Smooth muscle cell (in vitro differentiated cells): ENCODE measurements at regions not wholly inside any gene's neighbourhood (a gene's known extent, or its start where the extent isn't known, plus 50 kb on each side); places are given as distances from the start of the nearest gene placed in this dataset.

Experiments used
- DNase-seq: peaks from one replicate; lab custom pipeline; 2025; ENCODE audit not compliant: unreplicated experiment; lab: John Stamatoyannopoulos, UW
- H2AFZ ChIP-seq: fragments of 200-600 bp; sonication (generic); 2 replicates; pipeline ENCODE4 v1.6.0; 2016; ENCODE audit warnings: antibody characterized with exemption, low read depth, mild to moderate bottlenecking
- H3F3A ChIP-seq: fragments of 200-600 bp; sonication (generic); 2 replicates; pipeline ENCODE4 v1.6.0; 2017; ENCODE audit warnings: antibody characterized with exemption, low read depth
- H3K27ac ChIP-seq: fragments of 200-600 bp; sonication (generic); 2 replicates; pipeline ENCODE4 v1.5.1; 2016; ENCODE audit warnings: low read depth, mild to moderate bottlenecking
- H3K27me3 ChIP-seq: fragments of 200-600 bp; sonication (generic); 2 replicates; pipeline ENCODE4 v1.6.1; 2016; ENCODE audit warnings: low read depth, mild to moderate bottlenecking
- H3K36me3 ChIP-seq: fragments of 200-600 bp; sonication (generic); 2 replicates; pipeline ENCODE4 v1.5.1; 2016; ENCODE audit warnings: low read depth
- H3K4me1 ChIP-seq: fragments of 200-600 bp; sonication (generic); 2 replicates; pipeline ENCODE4 v1.5.1; 2016; ENCODE audit warnings: low read depth
- H3K4me2 ChIP-seq: fragments of 200-600 bp; sonication (generic); 2 replicates; pipeline ENCODE4 v1.6.0; 2016; ENCODE audit warnings: mild to moderate bottlenecking
- H3K4me3 ChIP-seq: fragments of 200-600 bp; sonication (generic); 2 replicates; pipeline ENCODE4 v1.5.1; 2016; ENCODE audit warnings: mild to moderate bottlenecking
- H3K79me2 ChIP-seq: fragments of 200-600 bp; sonication (generic); 2 replicates; pipeline ENCODE4 v1.6.0; 2016; ENCODE audit warnings: low read depth, mild to moderate bottlenecking
- H3K9ac ChIP-seq: fragments of 200-600 bp; sonication (generic); 2 replicates; pipeline ENCODE4 v1.6.0; 2016; ENCODE audit warnings: low read depth
- H3K9me3 ChIP-seq: fragments of 200-600 bp; sonication (generic); replicated peaks from 2 replicates; pipeline ENCODE4 v1.5.1; 2016; ENCODE audit warnings: low read depth
- H4K20me1 ChIP-seq: fragments of 200-600 bp; sonication (generic); 2 replicates; pipeline ENCODE4 v1.6.0; 2016; ENCODE audit warnings: low read depth
- WGBS: methylation state at CpG from one replicate; pipeline ENCODE4 v1.1.7; 2016; ENCODE audit warnings: low lambda C conversion rate; 5-methylcytosine and 5-hydroxymethylcytosine counted together
- TF ChIP-seq, protein P1 (sequence below): fragments of 200-600 bp; sonication (generic); IDR thresholded peaks from 2 replicates; pipeline ENCODE4 v1.5.1; 2017; ENCODE audit warnings: borderline replicate concordance, mild to moderate bottlenecking, antibody characterized with exemption; ENCODE audit not compliant: insufficient read depth, poor library complexity, severe bottlenecking

DNA sequence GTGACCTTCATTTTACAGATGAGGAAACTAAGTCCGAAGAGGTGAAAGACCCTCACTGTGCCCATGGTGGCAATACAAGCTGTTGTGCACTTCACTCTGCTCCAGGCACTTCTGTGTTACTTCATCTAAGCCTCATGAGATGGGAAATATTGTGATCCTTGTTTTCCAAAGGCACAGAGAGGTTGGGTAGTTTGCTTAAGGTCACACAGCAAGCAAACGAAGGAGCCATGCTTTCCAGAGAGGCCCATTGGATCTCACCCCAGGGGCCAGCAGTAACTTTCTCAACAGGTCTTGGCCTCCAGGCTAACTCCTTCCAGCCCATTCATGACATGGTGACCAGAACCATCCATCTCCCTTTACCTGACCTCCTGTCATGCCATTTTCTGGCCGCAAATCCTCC, 332.8 kb downstream of the MN1 start:
- TF ChIP-seq, protein P1, sequence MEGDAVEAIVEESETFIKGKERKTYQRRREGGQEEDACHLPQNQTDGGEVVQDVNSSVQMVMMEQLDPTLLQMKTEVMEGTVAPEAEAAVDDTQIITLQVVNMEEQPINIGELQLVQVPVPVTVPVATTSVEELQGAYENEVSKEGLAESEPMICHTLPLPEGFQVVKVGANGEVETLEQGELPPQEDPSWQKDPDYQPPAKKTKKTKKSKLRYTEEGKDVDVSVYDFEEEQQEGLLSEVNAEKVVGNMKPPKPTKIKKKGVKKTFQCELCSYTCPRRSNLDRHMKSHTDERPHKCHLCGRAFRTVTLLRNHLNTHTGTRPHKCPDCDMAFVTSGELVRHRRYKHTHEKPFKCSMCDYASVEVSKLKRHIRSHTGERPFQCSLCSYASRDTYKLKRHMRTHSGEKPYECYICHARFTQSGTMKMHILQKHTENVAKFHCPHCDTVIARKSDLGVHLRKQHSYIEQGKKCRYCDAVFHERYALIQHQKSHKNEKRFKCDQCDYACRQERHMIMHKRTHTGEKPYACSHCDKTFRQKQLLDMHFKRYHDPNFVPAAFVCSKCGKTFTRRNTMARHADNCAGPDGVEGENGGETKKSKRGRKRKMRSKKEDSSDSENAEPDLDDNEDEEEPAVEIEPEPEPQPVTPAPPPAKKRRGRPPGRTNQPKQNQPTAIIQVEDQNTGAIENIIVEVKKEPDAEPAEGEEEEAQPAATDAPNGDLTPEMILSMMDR: no peak
- H3K27me3 ChIP-seq: no peaks in the 10 kb centered on the region

GRCh38 chr22:27470169-27470772, 331.3 kb downstream of the MN1 start:
- Histone ChIP-seq H3K79me2 (no peaks in the 10 kb centered on the region), H3K4me3 (no peak overlapping the region), H4K20me1 (no peaks in the 10 kb centered on the region), H3K9me3 (no peaks in the 10 kb centered on the region), H3K4me1 (peaks cover 2% of the 10 kb centered on the region), H3K9ac (no peak overlapping the region), H3F3A (no peaks in the 10 kb centered on the region), H3K4me2 (no peak overlapping the region), H3K27me3 (no peaks in the 10 kb centered on the region), H3K27ac (no peak overlapping the region), H2AFZ (no peak overlapping the region), H3K36me3 (no peaks in the 10 kb centered on the region)
- TF ChIP-seq, protein P1: no peak
- 88% methylated on average over 2 of the region's 2 CpGs for WGBS
- no peak for DNase-seq

More for the DNA sequence above, 332.8 kb downstream of the MN1 start:
- no peak overlapping the region for H3K9ac ChIP-seq
- H3K4me1 ChIP-seq: no peaks in the 10 kb centered on the region
- H3F3A ChIP-seq: no peaks in the 10 kb centered on the region
- H3K9me3 ChIP-seq: no peaks in the 10 kb centered on the region
- H3K36me3 ChIP-seq: no peaks in the 10 kb centered on the region
- WGBS: 94% methylated on average over 3 of the region's 3 CpGs
- no peak overlapping the region for H3K4me2 ChIP-seq
- no peak overlapping the region for H3K27ac ChIP-seq
- no peak for DNase-seq
- no peaks in the 10 kb centered on the region for H3K79me2 ChIP-seq
- no peak overlapping the region for H2AFZ ChIP-seq
- H4K20me1 ChIP-seq: no peaks in the 10 kb centered on the region
- H3K4me3 ChIP-seq: no peak overlapping the region

GRCh38 chr22:27472975-27473374, 328.6 kb downstream of the MN1 start:
- Histone ChIP-seq H3K36me3 (no peaks in the 10 kb centered on the region), H2AFZ (no peak overlapping the region), H3K9ac (no peak overlapping the region), H3K79me2 (no peaks in the 10 kb centered on the region), H3F3A (no peaks in the 10 kb centered on the region), H3K27ac (peak overlapping the region; percentile 90), H3K27me3 (no peaks in the 10 kb centered on the region), H3K4me2 (no peak overlapping the region), H4K20me1 (no peaks in the 10 kb centered on the region), H3K9me3 (no peaks in the 10 kb centered on the region), H3K4me3 (no peak overlapping the region), H3K4me1 (peaks cover 22% of the 10 kb centered on the region)
- TF ChIP-seq, protein P1: no peak
- WGBS: 82% methylated on average over 4 of the region's 4 CpGs
- DNase-seq: no peak

DNA sequence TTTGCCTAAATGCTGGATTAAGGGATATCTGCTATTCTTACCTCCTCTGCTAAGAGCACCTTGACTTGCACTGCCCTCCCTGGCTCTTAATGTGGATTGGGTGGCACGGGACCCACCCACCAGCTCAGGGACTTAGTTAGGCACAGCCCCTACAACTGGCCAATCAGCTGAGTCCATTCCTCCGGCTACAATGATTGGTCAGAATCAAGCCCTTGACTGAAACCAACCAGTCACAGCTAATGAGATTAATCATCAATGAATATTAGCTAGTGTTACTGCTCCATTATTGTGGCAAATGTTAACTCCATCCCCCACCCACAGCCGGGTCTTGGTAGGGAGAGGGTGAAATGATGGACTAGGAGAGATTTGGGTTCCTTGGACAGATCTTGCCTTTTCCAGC, 328.0 kb downstream of the MN1 start:
- peak overlapping the region; percentile 90 for H3K27ac ChIP-seq

More for the DNA sequence above, 328.0 kb downstream of the MN1 start:
- no peak overlapping the region for H3K4me2 ChIP-seq
- DNase-seq: no peak
- H2AFZ ChIP-seq: no peak overlapping the region
- peaks cover 22% of the 10 kb centered on the region for H3K4me1 ChIP-seq
- H3K36me3 ChIP-seq: no peaks in the 10 kb centered on the region
- no peak overlapping the region for H3K4me3 ChIP-seq
- no peak overlapping the region for H3K9ac ChIP-seq
- H3F3A ChIP-seq: no peaks in the 10 kb centered on the region
- no peaks in the 10 kb centered on the region for H3K27me3 ChIP-seq
- no peaks in the 10 kb centered on the region for H4K20me1 ChIP-seq
- 98% methylated on average over 3 of the region's 3 CpGs for WGBS
- H3K9me3 ChIP-seq: no peaks in the 10 kb centered on the region
- TF ChIP-seq, protein P1: no peak
- no peaks in the 10 kb centered on the region for H3K79me2 ChIP-seq
